H1 (cell line): ENCODE measurements at regions not wholly inside any gene's neighbourhood (a gene's known extent, or its start where the extent isn't known, plus 50 kb on each side); places are given as distances from the start of the nearest gene placed in this dataset.

Experiments
- TF ChIP-seq, protein P1 (sequence below): IDR thresholded peaks from 2 replicates; pipeline ENCODE4 v1.6.1; 2012; ENCODE audit warnings: inconsistent platforms

DNA sequence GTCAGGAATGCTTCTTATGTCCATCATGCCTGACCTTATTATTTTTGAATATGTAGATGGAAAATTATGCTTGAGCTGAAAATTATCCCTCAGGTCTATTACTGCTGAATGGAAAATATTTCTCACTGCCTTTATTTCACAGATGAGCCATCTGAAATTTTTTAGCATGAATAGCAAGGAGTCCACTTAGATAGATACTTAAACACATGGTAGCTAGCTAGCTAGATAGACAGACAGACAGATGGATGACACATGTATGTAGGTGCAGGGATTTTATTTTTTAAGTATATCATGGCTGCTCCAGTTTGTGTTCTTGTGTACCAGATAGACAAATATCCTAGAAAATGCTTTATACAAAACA, 645.0 kb downstream of the MMUT start (continued):
- TF ChIP-seq, protein P1, sequence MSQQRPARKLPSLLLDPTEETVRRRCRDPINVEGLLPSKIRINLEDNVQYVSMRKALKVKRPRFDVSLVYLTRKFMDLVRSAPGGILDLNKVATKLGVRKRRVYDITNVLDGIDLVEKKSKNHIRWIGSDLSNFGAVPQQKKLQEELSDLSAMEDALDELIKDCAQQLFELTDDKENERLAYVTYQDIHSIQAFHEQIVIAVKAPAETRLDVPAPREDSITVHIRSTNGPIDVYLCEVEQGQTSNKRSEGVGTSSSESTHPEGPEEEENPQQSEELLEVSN = no peak
